Activated CD4-positive, CD25-positive, alpha-beta regulatory T cell treated with anti-CD3 and anti-CD28 coated beads, Interleukin-2, amount 50 U/mL, for 72 hours (primary cell): ENCODE measurements at regions not wholly inside any gene's neighbourhood (a gene's known extent, or its start where the extent isn't known, plus 50 kb on each side); places are given as distances from the start of the nearest gene placed in this dataset.
"Not testable (repeated sequence)": the region's sequence is repeated elsewhere in the genome, so short reads cannot be mapped to it uniquely, and the experiment has no call there.

Experiments used
- DNase-seq: peaks from one replicate; pipeline ENCODE4 v3.0.0; 2021

- DNase-seq = no peak
Measured at GRCh38 chr7:121618182-121618581, 222.1 kb upstream of the FAM3C start.

GRCh38 chr7:121610243-121610642, 214.1 kb upstream of the FAM3C start:
- DNase-seq = no peak

GRCh38 chr7:121609208-121609607, 213.1 kb upstream of the FAM3C start:
- DNase-seq = no peak

- DNase-seq = no peak
Measured at GRCh38 chr7:121608785-121609184, 212.7 kb upstream of the FAM3C start.

- not testable (repeated sequence) for DNase-seq
Measured at GRCh38 chr7:121608183-121608582, 212.1 kb upstream of the FAM3C start.

- DNase-seq = no peak
Measured at GRCh38 chr7:121605317-121605680, 209.2 kb upstream of the FAM3C start.

- no peak for DNase-seq
Measured at GRCh38 chr7:121604627-121605316, 208.7 kb upstream of the FAM3C start.

- no peak for DNase-seq
Measured at GRCh38 chr7:121603886-121604285, 207.8 kb upstream of the FAM3C start.

GRCh38 chr7:121599887-121600286, 203.8 kb upstream of the FAM3C start:
- no peak for DNase-seq

- no peak for DNase-seq
Measured at GRCh38 chr7:121595758-121596696, 199.9 kb upstream of the FAM3C start.

GRCh38 chr7:121591926-121592325, 195.8 kb upstream of the FAM3C start:
- DNase-seq = no peak

- DNase-seq = no peak
Measured at GRCh38 chr7:121587435-121587834, 191.3 kb upstream of the FAM3C start.

- no peak for DNase-seq
Measured at GRCh38 chr7:121582258-121582657, 186.2 kb upstream of the FAM3C start.

GRCh38 chr7:121579639-121580038, 183.5 kb upstream of the FAM3C start:
- no peak for DNase-seq

- no peak for DNase-seq
Measured at GRCh38 chr7:121578669-121579068, 182.6 kb upstream of the FAM3C start.

- DNase-seq = no peak
Measured at GRCh38 chr7:121576148-121576917, 180.2 kb upstream of the FAM3C start.

- DNase-seq = no peak
Measured at GRCh38 chr7:121575194-121575765, 179.2 kb upstream of the FAM3C start.

- no peak for DNase-seq
Measured at GRCh38 chr7:121574109-121574508, 178.0 kb upstream of the FAM3C start.

- no peak for DNase-seq
Measured at GRCh38 chr7:121572615-121573014, 176.5 kb upstream of the FAM3C start.

- no peak for DNase-seq
Measured at GRCh38 chr7:121570365-121570764, 174.3 kb upstream of the FAM3C start.

- DNase-seq = no peak
Measured at GRCh38 chr7:121563177-121563576, 167.1 kb upstream of the FAM3C start.

GRCh38 chr7:121562259-121562658, 166.2 kb upstream of the FAM3C start:
- DNase-seq = no peak

GRCh38 chr7:121561717-121562116, 165.6 kb upstream of the FAM3C start:
- DNase-seq = no peak
